ENCODE measurements at regions not wholly inside any gene's neighbourhood (a gene's known extent, or its start where the extent isn't known, plus 50 kb on each side); places are given as distances from the start of the nearest gene placed in this dataset.

- Histone ChIP-seq H4K20me1 (ENCODE audit: insufficient read depth, low read length) (no peaks in the 10 kb centered on the region), H3K36me3 (ENCODE audit: insufficient read depth, low read length) (no peaks in the 10 kb centered on the region), H2AFZ (ENCODE audit: low read length) (no peak overlapping the region), H3K9me3 (ENCODE audit: low read length) (no peaks in the 10 kb centered on the region), H3K4me1 (ENCODE audit: insufficient read depth, low read length, severe bottlenecking) (no peaks in the 10 kb centered on the region), H3K79me2 (ENCODE audit: insufficient read depth, low read length) (no peaks in the 10 kb centered on the region), H3K9me2 (ENCODE audit: low read depth, low read length) (no peaks in the 10 kb centered on the region), H3K4me3 (ENCODE audit: low read depth, low read length, poor library complexity, severe bottlenecking) (no peak overlapping the region), H3F3A (ENCODE audit: insufficient read depth, low read length) (no peaks in the 10 kb centered on the region), H3K27me3 (ENCODE audit: insufficient read depth, low read length) (no peaks in the 10 kb centered on the region), H3K27ac (ENCODE audit: low read depth, low read length, poor library complexity, severe bottlenecking) (no peak overlapping the region), H3K9ac (ENCODE audit: low read length) (no peak overlapping the region), H3K4me2 (ENCODE audit: low read length) (no peak overlapping the region)
- TF ChIP-seq EZH2 (IDR thresholded peaks at IDR 0.05; ENCODE audit: borderline replicate concordance, low read length) (no peak), CTCF (IDR thresholded peaks at IDR 0.05; ENCODE audit: low read length) (no peak)
Observed at GRCh38 chr11:116184763-116185162, 588.0 kb downstream of the BUD13 start.

- Histone ChIP-seq H3K27ac (ENCODE audit: low read depth, low read length, poor library complexity, severe bottlenecking) (no peak overlapping the region), H3K4me2 (ENCODE audit: low read length) (no peak overlapping the region), H3F3A (ENCODE audit: insufficient read depth, low read length) (no peaks in the 10 kb centered on the region)
Observed at GRCh38 chr11:116182356-116182966, 590.3 kb downstream of the BUD13 start.

DNA sequence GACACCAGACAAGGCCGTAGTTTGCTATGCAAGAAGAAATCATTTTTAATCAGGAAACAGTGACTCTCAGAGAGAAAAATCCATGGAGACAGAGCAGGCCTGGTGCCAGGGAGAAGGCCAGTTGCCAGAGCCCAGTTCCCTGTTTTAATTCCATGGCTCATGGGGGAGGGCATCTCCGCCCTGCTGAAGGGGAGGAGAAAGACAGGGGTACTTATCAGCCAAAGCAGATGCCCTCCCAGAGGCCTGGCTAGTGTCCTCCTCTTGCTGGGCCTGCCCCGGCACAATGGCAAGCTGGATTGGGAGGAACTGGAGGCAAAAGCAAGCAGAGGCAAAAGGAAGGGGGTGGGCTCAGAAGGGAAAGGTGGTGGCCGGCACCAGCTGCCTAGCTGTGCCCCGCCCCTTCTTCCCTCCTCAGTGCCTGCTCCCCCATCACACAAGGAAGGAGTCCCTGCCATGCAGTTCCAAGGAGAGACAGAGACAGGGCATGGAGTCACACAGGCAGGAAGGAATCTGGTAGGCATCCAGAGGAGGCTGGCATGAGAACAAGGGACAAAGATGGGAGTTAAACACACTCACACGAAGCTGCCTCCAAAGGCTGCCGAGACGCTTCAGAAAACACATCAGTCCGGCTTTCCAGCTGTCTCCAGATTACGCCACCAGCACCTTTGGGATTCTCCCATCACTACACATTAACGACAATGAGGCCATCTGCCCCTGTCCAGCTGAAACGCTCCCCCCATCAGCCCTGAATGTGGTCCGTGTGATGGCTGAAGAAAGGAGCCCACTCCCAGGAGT is 591.8 kb downstream of the BUD13 start:
- Histone ChIP-seq H3K27me3 (ENCODE audit: insufficient read depth, low read length) (no peaks in the 10 kb centered on the region), H3K9me2 (ENCODE audit: low read depth, low read length) (no peaks in the 10 kb centered on the region), H3K9ac (ENCODE audit: low read length) (no peak overlapping the region), H3K4me2 (ENCODE audit: low read length) (no peak overlapping the region), H2AFZ (ENCODE audit: low read length) (no peak overlapping the region), H3K4me3 (ENCODE audit: low read depth, low read length, poor library complexity, severe bottlenecking) (no peak overlapping the region), H4K20me1 (ENCODE audit: insufficient read depth, low read length) (no peaks in the 10 kb centered on the region), H3K4me1 (ENCODE audit: insufficient read depth, low read length, severe bottlenecking) (no peaks in the 10 kb centered on the region), H3K9me3 (ENCODE audit: low read length) (no peaks in the 10 kb centered on the region), H3F3A (ENCODE audit: insufficient read depth, low read length) (no peaks in the 10 kb centered on the region), H3K79me2 (ENCODE audit: insufficient read depth, low read length) (no peaks in the 10 kb centered on the region), H3K36me3 (ENCODE audit: insufficient read depth, low read length) (no peaks in the 10 kb centered on the region), H3K27ac (ENCODE audit: low read depth, low read length, poor library complexity, severe bottlenecking) (no peak overlapping the region)
- TF ChIP-seq EZH2 (IDR thresholded peaks at IDR 0.05; ENCODE audit: borderline replicate concordance, low read length) (no peak), CTCF (IDR thresholded peaks at IDR 0.05; ENCODE audit: low read length) (no peak)

More at GRCh38 chr11:116182356-116182966, 590.3 kb downstream of the BUD13 start:
- no peak for TF ChIP-seq CTCF (IDR thresholded peaks at IDR 0.05; ENCODE audit: low read length)
- no peak for TF ChIP-seq EZH2 (IDR thresholded peaks at IDR 0.05; ENCODE audit: borderline replicate concordance, low read length)
- Histone ChIP-seq H3K79me2 (ENCODE audit: insufficient read depth, low read length) (no peaks in the 10 kb centered on the region), H3K36me3 (ENCODE audit: insufficient read depth, low read length) (no peaks in the 10 kb centered on the region), H3K4me3 (ENCODE audit: low read depth, low read length, poor library complexity, severe bottlenecking) (no peak overlapping the region), H3K4me1 (ENCODE audit: insufficient read depth, low read length, severe bottlenecking) (no peaks in the 10 kb centered on the region), H3K27me3 (ENCODE audit: insufficient read depth, low read length) (no peaks in the 10 kb centered on the region), H3K9ac (ENCODE audit: low read length) (no peak overlapping the region), H3K9me2 (ENCODE audit: low read depth, low read length) (no peaks in the 10 kb centered on the region), H3K9me3 (ENCODE audit: low read length) (no peaks in the 10 kb centered on the region), H4K20me1 (ENCODE audit: insufficient read depth, low read length) (no peaks in the 10 kb centered on the region), H2AFZ (ENCODE audit: low read length) (no peak overlapping the region)

Measured in OCI-LY1 (cell line).